NB4 (cell line): ENCODE measurements at regions not wholly inside any gene's neighbourhood (a gene's known extent, or its start where the extent isn't known, plus 50 kb on each side); places are given as distances from the start of the nearest gene placed in this dataset.

Experiments used
- MYC ChIP-seq: IDR thresholded peaks from 2 replicates; pipeline ENCODE4 v1.6.1; 2011; ENCODE audit warnings: low read depth, low read length
- POLR2A ChIP-seq: IDR thresholded peaks from 2 replicates; pipeline ENCODE4 v1.6.1; 2011; ENCODE audit warnings: mild to moderate bottlenecking; ENCODE audit not compliant: insufficient read length; ENCODE audit errors: extremely low read depth
- TF ChIP-seq, protein P1 (sequence below): IDR thresholded peaks from one replicate; pipeline ENCODE4 v1.5.1; 2012; ENCODE audit warnings: low read depth, low read length
- TF ChIP-seq, protein P2 (sequence below): IDR thresholded peaks from 2 replicates; pipeline ENCODE4 v1.6.1; 2011; ENCODE audit warnings: low read depth, low read length

DNA sequence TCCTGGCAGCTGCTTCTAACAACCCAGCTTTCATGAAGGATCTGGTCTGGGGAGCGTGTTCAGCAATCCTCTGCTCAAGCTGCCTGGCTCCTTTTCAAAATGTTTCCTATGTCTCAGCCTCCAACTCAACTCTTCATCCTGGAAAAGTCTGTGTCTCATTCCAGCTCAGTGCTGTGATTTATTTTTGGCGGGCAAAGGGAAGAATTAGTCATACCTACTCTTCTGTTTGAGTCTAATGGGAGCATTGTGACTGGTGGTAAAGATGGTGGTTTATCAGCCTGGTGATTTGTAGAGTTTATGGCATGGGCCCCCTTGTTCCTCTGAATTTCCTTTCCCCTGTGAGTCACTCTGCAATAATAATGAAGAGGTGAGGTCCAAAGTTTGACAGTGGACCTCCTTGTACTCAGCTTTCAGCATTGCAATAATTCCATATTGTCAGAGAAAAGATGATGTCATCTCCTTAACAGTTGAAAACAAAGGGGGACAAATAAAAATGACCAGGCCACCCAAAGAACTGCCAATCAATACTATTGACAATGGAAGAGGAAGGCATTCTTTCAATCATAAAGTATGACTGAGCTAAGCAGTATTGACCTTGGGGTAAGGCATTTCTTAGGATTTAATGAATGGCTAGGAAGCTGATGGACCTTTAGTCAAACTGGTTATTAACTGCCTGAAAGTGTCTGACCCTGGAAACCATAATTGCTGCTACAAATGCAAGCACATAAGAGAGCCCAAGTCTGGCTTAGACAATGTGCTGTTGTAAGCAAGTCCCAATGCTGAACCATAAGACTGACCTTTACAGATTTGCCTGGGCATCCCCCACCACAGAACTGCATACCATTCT is 204.7 kb upstream of the MCTP2 start:
- TF ChIP-seq POLR2A (no peak), MYC (no peak)
- TF ChIP-seq, protein P1, sequence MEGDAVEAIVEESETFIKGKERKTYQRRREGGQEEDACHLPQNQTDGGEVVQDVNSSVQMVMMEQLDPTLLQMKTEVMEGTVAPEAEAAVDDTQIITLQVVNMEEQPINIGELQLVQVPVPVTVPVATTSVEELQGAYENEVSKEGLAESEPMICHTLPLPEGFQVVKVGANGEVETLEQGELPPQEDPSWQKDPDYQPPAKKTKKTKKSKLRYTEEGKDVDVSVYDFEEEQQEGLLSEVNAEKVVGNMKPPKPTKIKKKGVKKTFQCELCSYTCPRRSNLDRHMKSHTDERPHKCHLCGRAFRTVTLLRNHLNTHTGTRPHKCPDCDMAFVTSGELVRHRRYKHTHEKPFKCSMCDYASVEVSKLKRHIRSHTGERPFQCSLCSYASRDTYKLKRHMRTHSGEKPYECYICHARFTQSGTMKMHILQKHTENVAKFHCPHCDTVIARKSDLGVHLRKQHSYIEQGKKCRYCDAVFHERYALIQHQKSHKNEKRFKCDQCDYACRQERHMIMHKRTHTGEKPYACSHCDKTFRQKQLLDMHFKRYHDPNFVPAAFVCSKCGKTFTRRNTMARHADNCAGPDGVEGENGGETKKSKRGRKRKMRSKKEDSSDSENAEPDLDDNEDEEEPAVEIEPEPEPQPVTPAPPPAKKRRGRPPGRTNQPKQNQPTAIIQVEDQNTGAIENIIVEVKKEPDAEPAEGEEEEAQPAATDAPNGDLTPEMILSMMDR = no peak
- TF ChIP-seq, protein P2, sequence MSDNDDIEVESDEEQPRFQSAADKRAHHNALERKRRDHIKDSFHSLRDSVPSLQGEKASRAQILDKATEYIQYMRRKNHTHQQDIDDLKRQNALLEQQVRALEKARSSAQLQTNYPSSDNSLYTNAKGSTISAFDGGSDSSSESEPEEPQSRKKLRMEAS = no peak
